ENCODE measurements at regions not wholly inside any gene's neighbourhood (a gene's known extent, or its start where the extent isn't known, plus 50 kb on each side); places are given as distances from the start of the nearest gene placed in this dataset.

DNA sequence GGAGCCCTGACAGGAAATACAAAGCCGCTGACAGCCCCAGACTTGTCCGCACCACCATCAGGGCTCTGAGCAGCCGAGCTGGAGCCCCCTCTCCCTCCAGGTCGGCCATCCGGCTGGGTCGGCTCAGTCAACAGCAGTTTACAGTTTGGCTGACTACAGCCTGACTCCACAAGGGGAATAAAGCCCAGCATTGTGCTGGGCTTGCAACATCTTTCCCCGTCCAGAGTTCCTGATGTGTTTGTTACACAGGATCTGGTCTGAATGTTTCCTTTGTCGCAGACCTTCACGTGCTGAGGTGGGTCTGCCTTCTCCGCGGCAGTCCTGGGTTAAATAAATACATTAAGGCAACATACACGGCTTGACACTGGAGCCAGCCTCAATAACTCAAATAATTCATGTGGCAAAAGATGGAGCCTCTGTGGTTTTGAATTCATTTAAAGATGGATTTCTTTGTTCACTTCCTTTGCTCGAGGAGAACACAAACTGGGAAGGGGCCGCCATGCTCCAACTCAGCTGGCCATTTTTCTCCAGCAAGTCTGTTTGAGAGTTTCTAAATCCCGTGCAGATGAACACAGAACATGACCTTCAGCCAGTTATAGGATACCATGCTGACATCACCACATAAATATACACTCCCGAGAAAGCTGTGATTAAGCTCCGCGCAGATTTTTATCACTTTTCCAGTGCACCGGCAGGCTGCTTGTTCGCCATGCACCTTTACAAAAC, 192.1 kb downstream of the WDR11 start:
- TF ChIP-seq NFIC (IDR thresholded peaks at IDR 0.05; ENCODE audit: borderline replicate concordance) (no peak), EZH2phosphoT487 (IDR thresholded peaks at IDR 0.05; ENCODE audit: borderline replicate concordance, low read depth) (no peak), CTCF (IDR thresholded peaks at IDR 0.05) (no peak), RAD21 (IDR thresholded peaks at IDR 0.05; ENCODE audit: low read length) (no peak), CHD2 (IDR thresholded peaks at IDR 0.05; ENCODE audit: low read length, partially characterized antibody) (no peak), MAX (IDR thresholded peaks at IDR 0.05; ENCODE audit: low read depth) (no peak), RFX5 (IDR thresholded peaks at IDR 0.05; ENCODE audit: low read length) (no peak)
- TF ChIP-seq, protein P1, sequence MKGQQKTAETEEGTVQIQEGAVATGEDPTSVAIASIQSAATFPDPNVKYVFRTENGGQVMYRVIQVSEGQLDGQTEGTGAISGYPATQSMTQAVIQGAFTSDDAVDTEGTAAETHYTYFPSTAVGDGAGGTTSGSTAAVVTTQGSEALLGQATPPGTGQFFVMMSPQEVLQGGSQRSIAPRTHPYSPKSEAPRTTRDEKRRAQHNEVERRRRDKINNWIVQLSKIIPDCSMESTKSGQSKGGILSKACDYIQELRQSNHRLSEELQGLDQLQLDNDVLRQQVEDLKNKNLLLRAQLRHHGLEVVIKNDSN (IDR thresholded peaks at IDR 0.05; ENCODE audit: borderline replicate concordance, low read depth): no peak
- TF ChIP-seq, protein P2, sequence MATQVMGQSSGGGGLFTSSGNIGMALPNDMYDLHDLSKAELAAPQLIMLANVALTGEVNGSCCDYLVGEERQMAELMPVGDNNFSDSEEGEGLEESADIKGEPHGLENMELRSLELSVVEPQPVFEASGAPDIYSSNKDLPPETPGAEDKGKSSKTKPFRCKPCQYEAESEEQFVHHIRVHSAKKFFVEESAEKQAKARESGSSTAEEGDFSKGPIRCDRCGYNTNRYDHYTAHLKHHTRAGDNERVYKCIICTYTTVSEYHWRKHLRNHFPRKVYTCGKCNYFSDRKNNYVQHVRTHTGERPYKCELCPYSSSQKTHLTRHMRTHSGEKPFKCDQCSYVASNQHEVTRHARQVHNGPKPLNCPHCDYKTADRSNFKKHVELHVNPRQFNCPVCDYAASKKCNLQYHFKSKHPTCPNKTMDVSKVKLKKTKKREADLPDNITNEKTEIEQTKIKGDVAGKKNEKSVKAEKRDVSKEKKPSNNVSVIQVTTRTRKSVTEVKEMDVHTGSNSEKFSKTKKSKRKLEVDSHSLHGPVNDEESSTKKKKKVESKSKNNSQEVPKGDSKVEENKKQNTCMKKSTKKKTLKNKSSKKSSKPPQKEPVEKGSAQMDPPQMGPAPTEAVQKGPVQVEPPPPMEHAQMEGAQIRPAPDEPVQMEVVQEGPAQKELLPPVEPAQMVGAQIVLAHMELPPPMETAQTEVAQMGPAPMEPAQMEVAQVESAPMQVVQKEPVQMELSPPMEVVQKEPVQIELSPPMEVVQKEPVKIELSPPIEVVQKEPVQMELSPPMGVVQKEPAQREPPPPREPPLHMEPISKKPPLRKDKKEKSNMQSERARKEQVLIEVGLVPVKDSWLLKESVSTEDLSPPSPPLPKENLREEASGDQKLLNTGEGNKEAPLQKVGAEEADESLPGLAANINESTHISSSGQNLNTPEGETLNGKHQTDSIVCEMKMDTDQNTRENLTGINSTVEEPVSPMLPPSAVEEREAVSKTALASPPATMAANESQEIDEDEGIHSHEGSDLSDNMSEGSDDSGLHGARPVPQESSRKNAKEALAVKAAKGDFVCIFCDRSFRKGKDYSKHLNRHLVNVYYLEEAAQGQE (IDR thresholded peaks at IDR 0.05; ENCODE audit: low read depth, low read length): no peak

All from SK-N-SH (cell line).